ENCODE measurements at regions not wholly inside any gene's neighbourhood (a gene's known extent, or its start where the extent isn't known, plus 50 kb on each side); places are given as distances from the start of the nearest gene placed in this dataset.

DNA sequence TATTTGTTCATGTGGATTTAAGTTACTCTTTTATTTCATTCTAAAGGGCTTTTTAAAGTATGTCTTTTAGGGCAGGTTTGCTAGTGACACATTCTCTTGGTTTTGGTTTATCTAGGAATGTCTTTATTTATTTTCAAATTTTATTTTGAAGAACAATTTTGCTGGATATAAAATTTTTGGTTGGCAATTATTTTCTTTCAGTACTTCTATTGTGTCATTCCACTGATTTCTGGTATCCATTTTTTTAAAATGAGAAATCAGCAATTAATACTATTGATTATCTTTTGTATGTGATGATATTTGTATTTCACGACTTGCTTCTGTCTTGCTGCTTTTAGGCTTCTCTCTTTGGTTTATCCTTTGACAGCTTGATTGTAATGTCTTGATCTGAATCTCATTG is 756.3 kb downstream of the INHBA start:
- no peak for DNase-seq (ENCODE audit: low spot score)
- no peak for TF ChIP-seq CTCF (IDR thresholded peaks at IDR 0.05; ENCODE audit: extremely low read depth, insufficient read depth, missing control alignments)
- in situ Hi-C loops (cut with MboI; ENCODE audit: low pct_unique_long_range_greater_than_20kb, low sequenced_read_pairs, unreplicated experiment), result no loop called here

DNA sequence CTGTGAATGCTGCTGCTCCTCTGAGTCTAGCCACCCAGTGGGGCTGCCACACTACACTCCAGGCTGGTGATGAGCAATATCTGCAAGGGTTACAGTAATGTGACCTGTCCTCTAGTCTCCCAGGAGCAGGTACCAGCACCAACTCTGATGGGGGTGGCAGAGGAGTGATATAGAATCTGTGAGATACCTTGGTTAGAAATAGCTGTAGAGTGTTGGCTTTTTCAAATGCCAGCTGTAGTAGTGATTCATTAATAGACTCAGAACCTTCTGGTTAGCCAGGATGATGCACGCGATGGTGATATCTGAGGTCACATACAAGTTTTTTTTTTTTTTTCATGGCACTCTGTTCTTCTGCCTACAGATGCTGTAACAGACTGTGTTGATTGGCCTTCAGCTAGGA is 757.1 kb downstream of the INHBA start:
- no peak for DNase-seq (ENCODE audit: low spot score)
- in situ Hi-C loops (cut with MboI; ENCODE audit: low pct_unique_long_range_greater_than_20kb, low sequenced_read_pairs, unreplicated experiment), result no loop called here

GRCh38 chr7:40944981-40945585 is 757.8 kb downstream of the INHBA start:
- no peak for DNase-seq (ENCODE audit: low spot score)
- no peak for TF ChIP-seq CTCF (IDR thresholded peaks at IDR 0.05; ENCODE audit: extremely low read depth, insufficient read depth, missing control alignments)
- in situ Hi-C loops (cut with MboI; ENCODE audit: low pct_unique_long_range_greater_than_20kb, low sequenced_read_pairs, unreplicated experiment), result no loop called here

More for the DNA sequence above, 757.1 kb downstream of the INHBA start:
- no peak for TF ChIP-seq CTCF (IDR thresholded peaks at IDR 0.05; ENCODE audit: extremely low read depth, insufficient read depth, missing control alignments)

DNA sequence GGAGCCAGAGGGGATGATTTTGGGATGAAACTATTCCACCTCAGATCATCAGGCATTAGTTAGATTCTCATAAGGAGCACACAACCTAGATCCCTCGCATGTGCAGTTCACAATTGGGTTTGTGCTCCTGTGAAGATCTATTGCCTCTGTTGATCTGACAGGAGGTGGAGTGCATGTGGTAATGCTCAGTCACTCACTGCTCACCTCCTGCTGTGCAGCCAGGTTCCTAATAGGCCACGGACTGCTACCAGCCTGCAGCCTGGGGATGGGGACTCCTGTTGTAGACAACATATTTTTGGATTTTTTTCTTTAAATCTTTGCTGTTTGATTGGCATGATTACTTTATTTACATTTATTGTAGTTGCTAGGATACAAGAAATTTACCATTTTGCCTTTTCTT is 765.0 kb downstream of the INHBA start:
- in situ Hi-C loops (cut with MboI; ENCODE audit: low pct_unique_long_range_greater_than_20kb, low sequenced_read_pairs, unreplicated experiment), result no loop called here
- TF ChIP-seq CTCF (IDR thresholded peaks at IDR 0.05; ENCODE audit: extremely low read depth, insufficient read depth, missing control alignments), result no peak

DNA sequence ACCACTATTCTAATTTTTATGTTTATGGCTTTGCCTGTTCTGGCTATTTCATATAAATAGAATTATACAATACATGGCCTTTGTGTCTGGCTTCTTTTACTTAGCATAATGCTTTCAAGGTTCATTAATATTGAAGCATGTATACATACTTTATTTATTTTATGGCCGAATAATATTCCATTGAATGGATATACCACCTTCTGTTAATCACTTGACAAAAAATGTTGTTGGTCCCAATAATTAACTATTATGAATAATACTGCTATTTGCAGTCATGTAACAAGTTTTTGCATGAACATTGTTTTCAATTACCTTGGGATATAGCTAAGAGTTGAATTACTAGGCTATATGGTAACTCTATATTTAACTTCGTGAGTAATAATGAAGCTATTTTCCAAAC is 767.5 kb downstream of the INHBA start:
- no peak for DNase-seq (ENCODE audit: low spot score)
- TF ChIP-seq CTCF (IDR thresholded peaks at IDR 0.05; ENCODE audit: extremely low read depth, insufficient read depth, missing control alignments), result no peak
- in situ Hi-C loops (cut with MboI; ENCODE audit: low pct_unique_long_range_greater_than_20kb, low sequenced_read_pairs, unreplicated experiment), result no loop called here

More for the DNA sequence above, 765.0 kb downstream of the INHBA start:
- no peak for DNase-seq (ENCODE audit: low spot score)

- no peak for TF ChIP-seq CTCF (IDR thresholded peaks at IDR 0.05; ENCODE audit: extremely low read depth, insufficient read depth, missing control alignments)
- no peak for DNase-seq (ENCODE audit: low spot score)
- in situ Hi-C loops (cut with MboI; ENCODE audit: low pct_unique_long_range_greater_than_20kb, low sequenced_read_pairs, unreplicated experiment), result no loop called here
These were observed 779.3 kb downstream of the INHBA start for GRCh38 chr7:40923626-40924025.

DNA sequence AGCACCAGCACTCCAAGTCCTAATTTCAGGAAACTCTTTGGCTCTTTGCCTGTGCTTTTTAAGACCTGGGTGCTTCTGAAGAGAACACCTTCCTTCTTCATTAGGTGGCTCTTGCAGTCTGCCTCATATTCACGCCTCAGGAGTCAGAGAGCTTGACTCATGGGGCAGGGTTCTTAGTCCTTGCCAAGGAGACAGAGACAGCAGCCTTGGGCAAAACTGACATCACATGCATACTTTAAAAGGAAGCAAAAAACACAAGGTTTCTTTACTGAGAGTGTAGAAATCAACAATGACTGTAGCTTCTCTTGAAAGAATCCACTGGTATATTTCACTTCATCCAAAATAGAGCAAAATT is 780.6 kb downstream of the INHBA start:
- in situ Hi-C loops (cut with MboI; ENCODE audit: low pct_unique_long_range_greater_than_20kb, low sequenced_read_pairs, unreplicated experiment), result no loop called here
- DNase-seq (ENCODE audit: low spot score), result no peak

More for the DNA sequence above, 780.6 kb downstream of the INHBA start:
- TF ChIP-seq CTCF (IDR thresholded peaks at IDR 0.05; ENCODE audit: extremely low read depth, insufficient read depth, missing control alignments), result no peak
